HG02870 (cell line): ENCODE measurements at regions not wholly inside any gene's neighbourhood (a gene's known extent, or its start where the extent isn't known, plus 50 kb on each side); places are given as distances from the start of the nearest gene placed in this dataset.
A peak's percentile ranks its signal among the peaks of the same experiment; 100 is the strongest.

ENCODE experiments used
- ATAC-seq: cut with Tn5 transposase; IDR thresholded peaks from one replicate; pipeline ENCODE4 v1.9.1; 2021; ENCODE audit warnings: mild to moderate bottlenecking, moderate library complexity; ENCODE audit not compliant: unreplicated experiment

DNA sequence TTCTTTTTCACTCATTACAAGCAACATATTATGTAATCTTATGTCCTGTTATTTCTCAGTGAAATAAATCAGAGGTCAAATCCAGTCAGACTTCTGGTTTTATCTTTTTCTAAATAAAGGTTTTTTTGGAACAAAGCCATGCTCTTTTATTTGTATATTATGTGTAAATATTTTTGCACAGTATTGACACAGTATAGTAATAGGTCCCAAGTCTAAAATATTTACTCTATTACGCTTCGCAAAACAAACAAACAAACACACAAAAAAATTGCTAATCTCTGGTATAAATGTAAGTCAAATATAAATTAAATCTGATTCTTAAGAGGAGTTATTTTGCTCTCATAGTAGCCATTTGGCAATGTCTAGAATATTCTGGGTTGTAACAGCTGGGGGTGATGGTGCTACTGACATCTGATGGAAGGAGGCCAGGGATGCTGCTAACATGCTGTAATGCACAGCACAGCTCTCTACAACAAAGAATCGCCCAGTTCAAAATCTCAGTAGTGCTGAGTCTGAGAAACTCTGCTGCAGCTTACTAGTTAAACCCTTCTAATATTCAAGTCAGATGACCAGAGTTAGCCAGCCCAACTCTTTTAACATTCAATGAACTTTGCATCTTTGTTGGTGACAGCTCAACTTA lies 602.1 kb downstream of the RAB28 start:
- ATAC-seq = no peak

DNA sequence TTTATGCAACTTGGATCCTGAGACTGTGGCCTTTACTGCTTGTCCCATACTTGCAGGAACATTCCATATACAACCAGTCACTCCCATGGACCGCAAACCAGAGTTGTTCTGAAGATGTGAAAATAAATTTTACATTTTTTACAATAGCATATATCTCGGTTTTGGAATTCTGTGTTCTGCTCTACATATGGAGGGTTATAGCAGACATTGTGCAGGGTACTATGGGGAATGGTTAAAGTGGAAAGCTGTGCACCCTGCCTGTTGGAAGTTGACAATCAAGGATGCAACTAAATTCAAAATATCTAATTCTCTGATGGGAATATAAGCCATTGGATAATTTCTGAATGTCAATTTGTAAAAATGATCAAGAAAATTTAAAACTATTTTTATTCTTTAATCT lies 603.3 kb downstream of the RAB28 start:
- ATAC-seq = no peak

DNA sequence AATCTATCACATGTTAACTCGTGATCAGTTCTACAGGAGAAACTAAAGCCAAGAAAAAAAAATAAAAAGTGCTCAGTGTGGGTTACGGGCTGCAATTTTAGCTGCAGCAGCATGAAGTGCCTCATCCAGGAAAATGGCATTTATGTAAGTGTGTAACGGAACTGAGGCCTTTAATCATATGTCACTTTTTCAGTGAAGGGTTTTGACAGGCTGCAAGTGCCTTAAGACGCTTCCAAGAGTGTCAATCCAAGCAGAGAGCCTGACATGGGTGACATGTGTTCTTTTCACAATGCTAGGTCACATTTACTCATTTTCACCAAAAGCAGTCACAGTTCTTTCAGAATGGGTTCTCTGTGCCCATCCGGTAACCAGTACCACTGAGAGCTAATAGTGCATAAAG lies 604.6 kb downstream of the RAB28 start:
- ATAC-seq = no peak

DNA sequence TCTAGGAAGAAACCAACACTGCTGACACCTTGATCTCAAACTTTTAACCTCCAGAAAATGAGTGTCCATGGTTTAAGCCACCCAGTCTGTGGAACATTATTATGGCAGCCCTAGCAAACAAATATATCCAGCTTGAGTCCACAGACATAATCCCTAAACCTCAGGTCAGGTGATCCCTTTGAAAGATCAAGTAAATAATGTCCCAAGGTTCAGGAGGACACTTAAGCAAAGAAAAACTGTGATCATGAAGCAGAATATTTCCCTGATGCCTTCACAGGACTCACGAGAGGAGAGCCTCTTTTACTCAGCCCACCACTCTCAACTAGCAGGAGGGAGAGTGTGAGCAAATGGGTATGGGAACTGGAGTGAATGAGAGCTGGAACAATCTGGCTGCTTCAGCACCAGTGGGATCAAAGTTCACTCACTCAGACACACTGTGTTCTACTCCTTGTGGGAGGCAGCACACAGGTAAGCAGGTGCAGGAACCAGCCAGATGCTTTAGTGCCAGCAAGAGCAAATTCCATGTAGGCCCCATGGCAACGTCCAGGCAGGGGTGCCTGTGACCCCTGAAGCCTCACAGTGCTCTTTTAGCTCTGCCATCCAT lies 608.4 kb downstream of the RAB28 start:
- ATAC-seq = no peak

DNA sequence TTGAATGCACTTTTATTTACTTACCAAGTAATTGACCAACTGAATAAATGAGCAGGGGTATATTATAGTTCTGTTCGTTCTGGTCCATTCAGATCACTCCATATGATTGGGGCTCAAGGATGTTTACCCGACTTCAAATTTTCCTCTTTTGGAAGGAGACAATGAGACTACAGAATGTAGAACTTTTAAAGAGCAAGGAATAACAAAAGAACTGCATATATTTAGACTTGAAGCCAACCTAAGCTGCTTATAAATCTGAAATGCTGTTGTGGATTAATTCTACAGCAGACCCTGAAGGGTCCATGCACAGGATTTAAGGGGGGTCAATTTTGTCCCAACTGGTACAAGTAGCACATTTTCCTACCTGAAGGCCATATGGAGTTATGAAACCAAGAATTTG lies 610.8 kb downstream of the RAB28 start:
- no peak for ATAC-seq

DNA sequence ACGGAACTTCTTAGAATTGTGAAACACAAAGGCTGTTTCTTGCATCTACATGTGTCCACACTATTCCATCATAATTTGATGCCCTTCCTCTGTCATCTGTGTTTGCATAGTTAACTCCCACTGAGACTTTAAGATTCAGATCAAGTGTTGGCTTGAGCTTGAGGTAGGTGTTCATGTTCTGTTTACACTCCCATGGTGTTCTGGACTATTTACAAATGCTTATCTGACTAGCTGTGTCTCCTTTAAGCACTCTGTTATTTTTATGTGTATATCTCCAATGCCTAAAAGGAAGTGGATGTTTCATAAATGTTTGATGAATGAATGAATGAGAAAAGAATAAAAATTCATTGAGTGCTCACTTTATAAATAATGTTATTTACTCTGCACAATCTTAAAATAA lies 622.7 kb downstream of the RAB28 start:
- ATAC-seq = no peak

DNA sequence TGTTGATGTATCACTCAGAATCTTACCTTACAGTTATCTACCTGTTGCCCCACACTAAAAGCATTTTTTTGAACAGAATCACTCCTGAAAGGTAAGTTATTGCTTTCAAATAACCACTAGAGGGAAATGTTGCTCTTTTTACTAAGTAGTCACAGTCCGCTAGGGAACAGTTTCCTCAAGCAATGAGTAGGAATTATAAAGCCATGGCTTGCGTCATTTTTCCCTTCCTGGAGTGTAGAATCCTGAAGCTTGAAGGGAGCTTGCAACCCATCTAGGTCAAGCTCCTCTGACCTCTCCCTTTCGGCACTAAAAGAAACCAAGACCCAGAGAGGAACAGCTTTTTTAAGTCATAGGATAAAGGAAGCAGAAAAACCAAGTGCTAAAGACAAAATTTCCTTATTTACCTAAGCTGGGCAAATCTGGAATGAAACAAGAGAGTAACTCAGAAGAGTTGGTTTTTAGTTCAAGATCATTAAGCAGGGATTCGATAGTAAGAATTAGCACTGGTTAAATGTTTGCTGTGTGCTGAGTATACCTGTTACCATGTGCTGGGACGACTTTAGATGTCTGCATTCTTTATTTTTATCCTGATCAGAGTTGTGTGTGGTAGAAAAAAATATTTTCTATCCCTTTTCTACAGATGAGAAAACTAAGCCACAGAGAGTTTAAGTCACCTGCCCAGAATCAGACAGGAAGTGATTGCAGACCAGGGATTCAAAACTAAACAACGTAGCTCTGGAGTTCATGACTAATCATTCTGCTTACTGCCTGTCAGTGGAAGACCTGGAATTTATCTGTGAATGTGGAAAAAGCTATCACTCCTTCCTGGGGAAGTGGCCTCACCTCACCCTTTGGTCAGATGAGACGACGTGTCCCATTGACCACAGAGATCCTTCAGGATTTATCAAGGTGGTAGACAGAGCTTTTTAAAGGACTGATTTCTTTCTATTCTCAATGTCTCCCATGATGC lies 631.5 kb downstream of the RAB28 start:
- ATAC-seq = peak; percentile 70

DNA sequence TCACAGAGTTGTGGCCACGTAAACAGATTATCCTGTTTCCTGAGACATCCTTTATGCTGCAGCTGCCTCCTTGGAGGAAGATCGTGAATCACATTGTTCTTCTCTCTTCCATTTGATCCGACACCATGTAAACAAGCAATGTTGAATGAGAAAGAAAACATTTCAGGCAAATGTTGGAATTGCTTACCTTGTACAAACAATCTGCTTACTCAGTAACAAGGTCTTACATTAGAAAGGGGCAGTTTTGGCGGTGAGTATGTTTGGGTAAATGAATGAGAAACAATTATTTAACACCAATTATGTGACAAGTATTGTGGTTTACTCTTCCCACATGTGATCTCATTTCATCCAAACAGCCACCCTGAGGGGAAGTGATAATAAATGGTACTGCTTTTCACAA lies 637.8 kb downstream of the RAB28 start:
- no peak for ATAC-seq

DNA sequence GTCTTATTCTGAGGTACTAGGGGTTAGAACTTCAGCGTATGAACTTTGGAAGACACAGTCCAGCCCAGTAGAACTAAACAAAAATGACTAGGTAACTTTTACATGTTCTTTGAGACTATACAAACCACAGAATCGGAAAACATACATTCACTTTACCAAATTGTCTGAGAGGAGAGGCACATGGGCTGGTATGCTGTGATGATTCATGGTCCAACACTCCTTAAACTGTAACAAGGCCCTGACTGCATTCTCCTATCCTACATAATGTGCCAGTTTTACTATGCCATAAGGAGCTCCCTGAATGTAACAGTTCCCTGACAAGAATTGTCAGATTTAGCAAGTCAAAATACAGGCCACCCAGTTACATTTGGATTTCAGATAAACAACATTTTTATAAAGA lies 640.0 kb downstream of the RAB28 start:
- ATAC-seq = no peak

DNA sequence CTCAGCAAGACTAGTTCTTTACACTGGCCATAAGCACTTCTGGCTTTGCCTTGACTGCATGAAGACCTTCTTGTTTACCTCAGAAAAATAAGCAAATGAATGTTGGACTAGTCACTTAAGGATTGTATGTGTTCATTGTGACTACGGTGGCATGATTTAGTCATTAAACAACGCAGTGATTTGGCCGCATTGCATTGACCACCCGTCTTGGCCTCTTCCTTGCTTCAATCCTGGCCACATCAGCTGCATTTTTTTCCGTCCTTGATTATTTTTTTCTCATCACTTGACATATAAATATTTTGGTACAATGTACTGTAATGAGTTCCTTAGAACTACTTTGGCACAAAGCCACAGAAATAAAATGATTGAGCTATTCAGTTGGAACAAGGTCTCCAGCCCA lies 656.2 kb downstream of the RAB28 start:
- no peak for ATAC-seq

DNA sequence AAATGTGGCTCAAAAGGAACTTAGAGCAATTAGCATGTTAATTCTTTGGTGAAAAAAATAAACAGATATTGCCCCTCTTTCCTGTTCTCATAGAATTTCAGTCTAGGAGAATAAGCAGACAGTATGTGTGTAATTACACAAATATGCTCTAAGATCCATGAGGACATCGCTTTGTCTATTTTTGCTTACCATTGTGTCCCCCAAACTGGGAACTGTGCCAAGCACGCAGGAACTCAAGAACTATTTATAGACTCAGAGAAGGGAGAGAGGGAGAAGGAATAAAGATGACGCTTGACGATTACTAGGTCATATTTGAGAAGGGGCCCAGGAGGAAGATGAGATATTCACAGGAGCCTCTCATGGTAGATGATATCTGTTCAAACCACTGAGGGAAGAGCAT lies 692.6 kb downstream of the RAB28 start:
- ATAC-seq = no peak

DNA sequence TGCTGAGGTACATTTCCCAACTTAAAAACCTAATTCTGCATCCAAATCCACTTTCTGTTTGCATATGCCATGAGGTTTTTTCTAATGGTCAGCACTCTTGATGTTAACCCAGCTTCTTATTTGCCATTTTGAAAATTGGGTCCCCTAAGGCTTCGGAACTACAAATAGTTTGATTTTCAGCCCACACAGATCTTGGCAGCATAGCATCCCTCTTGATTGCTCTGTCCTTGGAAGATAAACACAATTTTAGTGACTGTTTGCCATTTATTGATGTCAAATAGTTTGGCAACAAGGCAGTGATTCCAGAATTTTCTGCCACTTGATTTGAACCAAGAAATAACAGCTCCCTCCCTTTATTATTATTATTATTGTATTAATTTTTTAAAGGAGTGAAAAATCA lies 696.9 kb downstream of the RAB28 start:
- no peak for ATAC-seq

DNA sequence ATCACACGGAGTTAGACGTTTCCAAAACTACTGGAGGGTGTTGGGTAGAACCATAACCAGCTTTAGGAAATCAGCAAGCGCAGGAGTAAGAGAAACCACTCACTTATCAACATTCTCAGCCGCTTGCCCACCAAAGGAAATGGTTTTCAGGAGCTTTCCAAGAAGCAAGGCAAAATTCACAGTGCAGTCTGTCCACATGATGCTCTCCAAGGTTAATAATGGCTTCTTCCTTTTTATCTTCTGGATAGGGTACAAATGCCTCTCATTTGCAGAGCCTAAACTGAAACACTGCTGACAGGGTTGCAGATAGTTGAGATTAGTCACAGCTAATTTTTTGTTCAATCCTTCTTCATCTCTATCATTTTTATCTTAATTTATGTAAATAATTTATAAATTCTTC lies 705.4 kb downstream of the RAB28 start:
- ATAC-seq = no peak

DNA sequence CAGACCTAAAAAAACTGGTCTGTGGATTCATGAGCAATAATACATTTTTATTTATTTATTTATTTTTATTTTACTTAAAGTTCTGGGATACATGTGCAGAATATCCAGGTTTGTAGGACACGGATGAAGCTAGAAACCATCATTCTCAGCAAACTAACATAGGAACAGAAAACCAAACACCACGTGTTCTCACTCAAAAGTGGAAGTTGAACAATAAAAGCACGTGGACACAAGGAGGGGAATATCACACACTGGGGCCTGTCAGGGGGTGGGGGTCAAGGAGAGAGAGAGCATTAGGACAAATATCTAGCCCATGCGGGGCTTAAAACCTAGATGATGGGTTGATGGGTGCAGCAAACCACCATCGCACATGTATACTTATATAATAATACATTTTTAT lies 705.9 kb downstream of the RAB28 start:
- ATAC-seq = no peak

DNA sequence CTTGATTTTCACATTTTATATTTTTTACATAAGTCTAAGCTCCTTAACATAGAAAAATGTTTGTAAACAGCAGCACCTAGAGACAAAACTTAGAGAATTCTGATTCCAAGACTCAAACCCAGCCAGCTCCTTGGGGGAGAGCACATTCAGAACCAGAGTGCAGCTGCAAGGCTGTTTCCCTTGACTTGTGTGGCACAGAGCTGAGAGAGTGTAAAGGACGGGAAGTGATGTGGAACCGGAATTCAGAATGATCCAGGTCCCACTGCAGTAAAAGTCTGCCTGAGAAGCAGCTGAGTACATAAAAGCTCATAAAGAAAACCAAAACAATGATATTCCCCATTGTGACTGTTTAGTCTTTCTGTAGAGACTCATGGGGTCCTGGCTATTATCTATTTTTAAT lies 713.8 kb downstream of the RAB28 start:
- no peak for ATAC-seq

DNA sequence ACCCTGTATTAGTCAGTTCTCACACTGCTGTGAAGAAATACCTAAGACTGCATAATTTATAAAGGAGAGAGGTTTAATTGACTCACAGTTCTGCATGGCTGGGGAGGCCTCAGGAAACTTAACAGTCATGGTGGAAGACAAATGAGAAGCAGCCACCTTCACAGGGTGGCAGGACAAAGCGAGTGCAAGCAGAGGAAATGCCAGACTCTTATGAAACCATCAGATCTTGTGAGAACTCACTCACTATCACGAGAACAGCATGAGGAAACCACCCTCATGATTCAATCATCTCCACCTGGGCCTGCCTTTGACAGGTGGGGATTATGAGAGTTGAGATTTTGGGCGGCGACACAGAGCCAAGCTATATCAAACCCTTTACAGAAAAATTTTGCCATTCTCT lies 722.4 kb downstream of the RAB28 start:
- no peak for ATAC-seq

DNA sequence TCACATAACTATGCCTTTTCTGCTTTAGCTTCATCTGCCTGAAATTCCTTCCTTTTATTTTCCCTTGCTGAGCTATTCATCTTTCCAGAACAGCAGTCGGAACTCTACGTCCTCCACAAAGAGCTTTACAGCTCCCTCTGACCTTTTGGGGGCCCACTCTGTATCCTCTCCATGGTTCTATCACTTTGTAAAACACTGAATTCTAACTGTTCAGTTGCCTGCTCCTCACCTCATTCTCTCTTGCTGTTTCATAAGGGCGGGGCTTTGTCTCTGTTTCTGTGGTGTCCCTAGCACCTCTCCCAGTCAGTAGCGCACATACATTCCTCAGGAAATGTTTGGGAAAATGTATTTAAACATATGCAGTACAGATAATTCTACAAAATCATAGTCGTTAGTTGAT lies 737.0 kb downstream of the RAB28 start:
- no peak for ATAC-seq

DNA sequence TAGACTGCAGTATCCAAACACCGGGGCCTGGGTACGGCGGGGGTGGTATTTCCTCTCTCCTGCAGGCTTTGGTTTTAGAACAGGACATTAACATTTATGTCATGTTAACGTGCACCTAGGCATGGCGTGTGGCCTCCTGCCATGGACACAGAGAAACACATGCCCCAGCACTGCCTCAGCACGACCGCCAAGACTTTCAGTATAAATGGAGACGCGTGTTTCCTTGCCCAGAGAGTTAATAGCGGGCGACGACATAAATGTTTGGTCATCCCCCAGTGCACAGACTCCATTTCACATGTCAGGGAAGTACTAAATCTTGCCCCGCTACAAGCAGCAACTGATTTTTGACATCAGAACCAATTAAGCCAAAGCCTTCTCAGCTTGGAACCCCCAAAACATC lies 737.9 kb downstream of the RAB28 start:
- no peak for ATAC-seq

DNA sequence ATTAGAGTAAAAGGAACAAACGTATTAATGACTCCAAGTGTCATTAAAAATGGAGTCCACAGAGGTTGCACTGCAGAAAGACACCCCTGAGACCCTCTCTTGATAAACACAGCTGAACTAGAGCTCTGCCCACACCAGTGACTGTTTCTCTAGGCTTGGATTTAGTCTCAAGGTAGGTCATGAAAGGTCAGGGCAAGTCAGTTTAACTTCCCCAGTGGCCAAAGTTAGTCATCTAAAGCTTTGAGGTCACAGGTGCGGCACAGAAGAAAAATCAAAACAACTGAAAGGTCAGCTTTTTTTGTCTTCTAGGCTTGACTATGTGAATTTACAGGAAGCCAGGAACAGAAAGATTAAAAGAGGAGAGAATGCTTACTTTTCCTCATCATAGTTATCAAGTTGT lies 749.6 kb downstream of the RAB28 start:
- peak; percentile 85 for ATAC-seq

DNA sequence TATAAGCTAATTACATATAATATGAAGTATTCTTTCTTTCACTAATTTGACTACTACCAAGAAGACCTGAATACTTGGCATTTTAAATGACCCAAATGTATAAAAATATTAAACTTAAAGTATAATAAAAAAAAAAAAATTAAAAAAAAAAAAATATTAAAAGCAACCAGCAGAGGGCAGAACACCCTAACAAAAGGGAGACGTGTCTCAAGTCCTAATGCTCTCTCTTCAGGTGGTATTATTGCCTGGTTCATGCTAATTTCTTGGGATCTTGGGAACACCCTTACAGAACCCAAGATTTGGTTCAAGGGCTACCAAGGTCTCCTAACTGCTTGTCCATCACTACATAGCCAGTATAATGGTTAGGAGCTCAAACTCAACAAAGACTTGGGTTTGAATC lies 754.8 kb downstream of the RAB28 start:
- no peak for ATAC-seq

DNA sequence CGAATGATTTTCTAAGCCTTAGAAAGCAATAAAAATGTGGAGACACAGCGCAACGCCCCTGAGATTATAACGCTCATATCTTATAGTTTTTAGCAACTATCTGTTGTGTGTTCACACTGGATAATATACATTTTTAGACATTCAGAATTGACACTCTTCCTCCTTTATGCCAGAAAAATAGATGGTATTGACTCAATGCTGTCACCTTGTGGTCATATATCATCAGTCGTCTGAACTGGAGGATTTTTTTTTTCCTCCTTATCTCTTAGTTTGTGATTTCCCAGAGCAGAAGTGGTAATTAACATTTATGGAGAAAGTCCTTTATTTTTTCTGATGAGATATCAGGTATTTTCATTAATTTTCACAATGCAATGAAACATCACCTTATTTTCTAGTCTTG lies 759.6 kb downstream of the RAB28 start:
- no peak for ATAC-seq

DNA sequence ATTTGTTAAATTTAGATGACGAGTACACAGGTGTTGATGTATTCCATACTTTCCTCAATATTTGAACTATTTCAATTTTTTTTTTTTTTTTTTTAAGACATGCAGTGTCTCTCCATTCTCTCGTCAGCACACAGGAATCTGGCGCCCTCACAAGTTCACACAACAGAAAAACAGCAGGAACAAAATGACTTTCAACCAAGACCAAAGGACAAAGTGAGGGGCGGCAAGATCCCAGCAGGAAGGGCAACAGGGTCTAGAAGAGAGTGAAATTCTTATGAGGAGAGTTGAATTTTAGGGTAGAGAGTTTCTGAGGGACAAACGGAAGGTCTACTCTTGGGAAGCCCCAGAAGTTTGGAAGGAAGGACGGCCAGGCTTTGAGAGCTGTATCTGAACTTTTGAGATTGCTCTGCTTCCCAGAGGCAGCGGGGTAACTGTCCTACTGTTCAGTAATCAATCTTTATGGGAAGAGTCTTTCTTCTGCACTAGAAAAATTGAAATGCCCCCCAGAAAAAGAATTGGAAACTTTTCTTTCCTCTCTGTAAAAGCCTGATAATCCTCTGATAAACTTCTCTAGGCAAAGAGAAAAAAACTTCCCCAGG lies 760.2 kb downstream of the RAB28 start:
- no peak for ATAC-seq
